Dermis microvascular lymphatic vessel endothelial cell (primary cell): ENCODE measurements at regions not wholly inside any gene's neighbourhood (a gene's known extent, or its start where the extent isn't known, plus 50 kb on each side); places are given as distances from the start of the nearest gene placed in this dataset.
"Not testable (repeated sequence)": the region's sequence is repeated elsewhere in the genome, so short reads cannot be mapped to it uniquely, and the experiment has no call there.

Experiments
- DNase-seq, 2 donors: peaks; one replicate each; pipeline versions ENCODE4 v3.0.0 to v3.0.0-alpha.2; 2010; ENCODE audit warnings: low read depth in 2 of 2

DNA sequence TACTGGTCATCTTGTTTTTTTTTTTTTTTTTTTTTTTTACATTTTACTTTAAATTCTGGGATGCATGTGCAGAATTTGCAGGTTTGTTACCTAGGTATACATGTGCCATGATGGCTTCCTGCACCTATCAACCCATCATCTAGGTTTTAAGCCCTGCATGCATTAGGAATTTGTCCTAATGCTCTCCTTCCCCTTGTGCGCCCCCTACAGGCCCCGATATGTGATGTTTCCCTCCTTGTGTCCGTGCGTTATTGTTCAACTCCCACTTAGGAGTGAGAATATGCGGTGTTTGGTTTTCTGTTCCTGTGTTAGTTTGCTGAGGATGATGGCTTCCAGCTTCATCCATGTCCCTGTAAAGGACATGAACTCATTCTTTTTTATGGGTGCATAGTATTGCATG, 249.6 kb upstream of the SLC16A7 start:
- not testable (repeated sequence) for DNase-seq

DNA sequence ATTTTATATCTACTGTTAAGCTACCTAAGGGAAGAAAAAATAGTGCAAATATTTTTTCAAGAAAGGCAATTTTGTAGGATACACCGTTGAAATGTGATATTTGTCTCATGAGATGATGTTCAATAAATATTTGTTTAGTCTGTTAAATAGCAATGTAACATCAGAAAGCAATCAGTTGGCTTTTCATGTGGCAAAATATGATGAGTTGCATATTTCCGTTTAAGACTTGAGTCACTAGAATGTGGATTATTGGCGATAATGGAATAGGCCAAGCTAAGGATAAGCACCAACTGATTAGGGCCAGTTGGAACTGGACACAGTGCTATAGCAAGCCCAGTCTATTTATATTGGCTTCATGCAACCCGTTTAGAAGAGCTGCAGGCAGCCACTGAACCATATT, 250.4 kb upstream of the SLC16A7 start:
- no peak for DNase-seq

DNA sequence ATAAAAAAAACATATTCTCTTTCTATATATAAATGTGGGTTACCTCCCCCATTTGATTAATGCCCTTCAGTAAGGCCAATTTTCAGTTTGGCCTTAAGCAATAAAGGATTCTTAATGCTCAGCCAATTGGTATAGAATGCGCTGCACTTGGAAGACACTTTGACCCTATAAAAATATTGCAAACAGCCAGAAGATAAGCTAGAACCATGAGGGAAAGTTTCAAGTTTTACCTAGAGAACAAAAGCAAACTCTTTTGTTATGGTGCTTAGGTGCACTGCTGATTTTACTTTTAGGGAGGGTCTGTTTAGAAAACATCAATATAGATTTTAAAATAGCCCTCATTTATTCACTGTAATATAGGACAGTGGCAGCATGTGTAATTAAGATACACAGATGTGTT, 251.6 kb upstream of the SLC16A7 start:
- no peak for DNase-seq

DNA sequence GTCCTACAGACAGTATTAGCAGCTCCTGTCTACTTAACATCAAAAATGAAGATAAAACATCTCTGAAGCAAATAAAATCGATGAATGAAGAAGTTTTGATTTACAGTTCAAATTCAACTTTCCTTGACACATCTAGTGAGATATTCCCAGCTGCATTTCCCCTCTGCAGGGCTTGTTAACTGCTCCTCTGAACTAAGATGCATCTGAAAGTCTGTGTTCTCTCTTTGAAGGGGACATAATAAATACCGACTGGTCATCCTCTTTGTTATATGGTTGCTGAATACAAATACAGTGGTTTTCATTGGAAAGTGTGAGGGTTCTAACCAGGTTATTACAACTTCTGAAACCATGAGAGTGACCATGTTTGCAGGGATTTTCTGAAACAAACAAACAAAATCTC, 266.4 kb upstream of the SLC16A7 start:
- DNase-seq: no peak

DNA sequence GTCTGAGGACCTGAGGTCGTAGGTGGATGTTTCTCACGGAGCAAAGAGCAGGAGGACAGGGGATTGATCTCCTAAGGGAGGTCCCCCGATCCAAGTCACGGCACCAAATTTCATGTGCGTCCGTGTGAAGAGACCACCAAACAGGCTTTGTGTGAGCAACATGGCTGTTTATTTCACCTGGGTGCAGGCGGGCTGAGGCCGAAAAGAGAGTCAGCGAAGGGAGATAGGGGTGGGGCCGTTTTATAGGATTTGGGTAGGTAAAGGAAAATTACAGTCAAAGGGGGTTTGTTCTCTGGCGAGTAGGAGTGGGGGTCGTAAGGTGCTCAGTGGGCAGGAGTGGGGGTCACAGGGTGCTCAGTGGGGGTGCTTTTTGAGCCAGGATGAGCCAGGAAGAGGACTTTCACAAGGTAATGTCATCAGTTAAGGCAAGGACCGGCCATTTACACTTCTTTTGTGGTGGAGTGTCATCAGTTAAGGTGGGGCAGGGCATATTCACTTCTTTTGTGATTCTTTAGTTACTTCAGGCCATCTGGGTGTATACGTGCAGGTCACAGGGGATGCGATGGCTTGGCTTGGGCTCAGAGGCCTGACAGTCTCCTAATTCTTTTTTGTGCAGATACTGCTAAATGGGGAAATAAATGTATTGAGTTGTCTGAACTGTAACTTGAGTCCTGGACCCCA, 267.3 kb upstream of the SLC16A7 start:
- not testable (repeated sequence) for DNase-seq

DNA sequence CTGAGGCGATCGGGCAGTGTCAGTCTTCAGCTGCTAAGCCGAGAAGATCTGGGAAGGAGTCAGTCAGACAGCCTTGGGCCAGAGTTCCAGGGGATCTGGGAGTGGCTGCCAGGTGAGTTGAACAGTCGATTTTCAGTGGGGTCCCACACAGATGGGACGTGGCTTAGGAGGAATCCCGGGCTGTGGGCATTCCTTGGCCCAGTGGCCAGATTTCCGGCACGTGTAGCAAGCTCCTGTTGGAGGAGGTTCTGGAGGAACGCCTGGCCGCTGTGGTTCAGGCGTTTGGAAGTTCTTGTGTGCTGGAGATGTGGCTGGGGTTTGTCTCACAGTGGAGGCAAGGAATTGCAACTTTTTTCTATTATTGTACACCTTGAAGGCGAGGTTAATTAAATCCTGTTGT, 269.4 kb upstream of the SLC16A7 start:
- DNase-seq: not testable (repeated sequence)

DNA sequence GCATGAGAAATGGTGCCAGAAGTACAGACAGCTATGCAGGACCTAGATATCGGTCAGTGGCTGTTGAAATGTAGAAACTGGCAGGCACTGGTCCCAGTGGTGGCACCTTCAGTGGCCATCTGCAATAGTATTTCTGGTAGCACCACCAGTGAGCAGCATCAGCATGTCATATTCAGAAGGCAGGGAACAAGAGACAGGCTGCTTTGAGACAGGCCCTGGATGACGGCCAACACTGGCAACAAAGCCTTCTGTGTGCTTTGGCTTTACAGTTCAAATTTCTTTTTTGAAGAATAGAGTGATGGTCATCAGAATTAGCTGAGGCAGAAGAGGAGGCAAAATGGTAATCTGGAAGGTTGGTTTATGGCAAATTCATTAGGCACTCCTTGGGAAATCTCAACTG, 273.4 kb upstream of the SLC16A7 start:
- DNase-seq: no peak

DNA sequence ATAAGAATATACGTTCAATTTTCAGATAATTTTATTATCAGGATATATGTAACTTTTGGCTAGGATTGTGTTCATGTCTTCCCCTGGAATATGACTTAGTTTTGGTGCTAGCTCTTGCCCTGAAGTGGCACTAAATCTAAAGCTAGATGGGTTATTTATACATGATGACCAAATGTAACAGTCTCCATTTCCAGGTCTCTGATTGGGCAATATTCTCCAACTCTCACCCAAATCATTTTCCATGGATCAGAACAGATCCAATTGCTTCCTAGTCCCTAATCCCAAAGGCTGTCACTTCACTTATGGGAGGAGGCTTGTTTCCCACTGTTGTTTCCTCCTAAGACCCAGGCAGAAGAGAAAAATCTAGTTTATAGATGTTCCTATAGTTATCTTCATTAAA, 274.6 kb upstream of the SLC16A7 start:
- DNase-seq: no peak

DNA sequence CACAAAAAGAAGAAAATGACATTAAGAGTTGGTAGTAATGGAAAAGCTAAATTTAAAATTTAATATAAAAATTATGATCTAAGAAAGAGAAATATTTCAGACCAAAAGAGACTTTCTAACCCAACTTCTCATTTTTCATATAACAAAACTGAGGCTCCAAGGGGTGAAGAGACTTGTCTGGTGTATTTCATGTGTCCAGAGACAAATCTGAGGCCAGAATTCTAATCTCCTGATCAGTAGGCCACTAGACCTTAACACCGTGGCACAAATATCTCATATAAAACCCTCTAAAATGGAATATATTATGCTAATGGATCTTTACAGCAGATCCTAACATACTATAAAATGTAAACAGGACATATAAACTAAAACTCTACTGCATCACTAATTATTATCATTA, 275.7 kb upstream of the SLC16A7 start:
- DNase-seq: no peak

DNA sequence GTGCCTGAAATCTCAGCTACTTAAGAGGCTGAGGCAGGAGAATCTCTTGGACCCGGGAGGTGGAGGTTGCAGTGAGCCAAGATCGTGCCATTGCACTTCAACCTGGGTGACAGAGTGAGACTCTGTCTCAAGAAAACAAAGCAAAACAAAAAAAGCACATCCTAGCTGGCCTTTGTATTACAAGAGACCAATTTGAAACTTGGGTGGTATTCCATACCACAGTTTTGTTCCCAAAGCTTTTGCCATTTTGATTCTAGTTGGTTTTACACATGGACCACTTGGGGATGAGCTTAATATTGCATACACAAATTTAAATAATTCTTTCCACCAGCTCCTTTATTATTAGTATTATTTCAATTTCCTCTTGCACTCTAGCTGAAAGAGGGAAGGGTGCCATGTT, 276.9 kb upstream of the SLC16A7 start:
- no peak for DNase-seq

DNA sequence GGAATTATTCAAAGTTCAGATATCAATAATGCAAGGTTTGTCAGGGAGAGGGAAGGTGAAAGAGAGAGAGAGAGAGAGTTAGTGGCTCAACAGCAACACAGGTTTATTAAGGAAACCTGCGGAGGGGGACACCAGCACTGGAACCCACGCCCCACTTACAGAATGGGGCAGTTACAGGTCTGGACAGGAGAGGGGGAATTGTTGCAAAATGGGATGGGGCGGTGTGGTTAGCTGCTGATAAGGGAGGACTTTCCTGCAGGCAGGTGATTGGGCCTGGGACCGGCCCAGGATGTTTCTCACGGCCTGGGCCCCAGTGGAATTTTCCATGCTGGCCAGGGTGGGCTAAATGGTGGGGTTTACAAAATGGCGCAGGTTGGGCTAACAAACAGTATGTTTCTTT, 278.2 kb upstream of the SLC16A7 start:
- no peak for DNase-seq

DNA sequence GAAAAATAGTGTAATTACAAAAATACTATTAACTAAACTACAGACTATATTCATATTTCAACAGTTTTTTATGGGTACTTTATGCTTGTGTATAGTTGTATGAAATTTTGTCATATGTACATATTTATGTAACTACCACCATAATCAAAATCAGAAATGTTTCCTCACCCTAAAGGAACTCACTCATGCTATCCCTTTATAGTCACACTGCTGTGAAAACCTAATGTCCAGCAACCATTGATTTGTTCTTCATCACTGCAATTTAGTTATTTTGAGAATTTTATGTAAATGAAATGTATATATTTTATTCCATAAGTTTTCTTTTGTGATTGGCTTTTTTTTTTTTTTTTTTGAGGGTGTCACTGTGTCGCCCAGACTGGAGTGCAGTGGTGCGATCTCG, 278.9 kb upstream of the SLC16A7 start:
- DNase-seq: no peak

DNA sequence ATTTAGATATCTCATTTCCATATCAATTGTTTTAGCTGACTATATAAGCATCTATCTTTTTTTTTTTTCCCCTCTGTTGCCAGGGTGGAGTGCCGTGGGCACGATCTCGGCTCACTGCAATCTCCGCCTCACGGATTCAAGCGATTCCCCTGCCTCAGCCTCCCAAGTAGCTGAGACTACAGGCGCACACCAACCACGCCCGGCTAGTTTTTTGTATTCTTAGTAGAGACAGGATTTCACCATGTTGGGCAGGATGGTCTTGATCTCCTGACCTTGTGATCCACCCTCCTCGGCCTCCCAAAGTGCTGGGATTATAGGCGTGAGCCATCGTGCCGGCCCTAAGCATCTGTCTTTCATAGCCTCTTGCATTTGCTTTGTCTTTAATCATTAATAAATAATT, 279.5 kb upstream of the SLC16A7 start:
- DNase-seq: not testable (repeated sequence)

DNA sequence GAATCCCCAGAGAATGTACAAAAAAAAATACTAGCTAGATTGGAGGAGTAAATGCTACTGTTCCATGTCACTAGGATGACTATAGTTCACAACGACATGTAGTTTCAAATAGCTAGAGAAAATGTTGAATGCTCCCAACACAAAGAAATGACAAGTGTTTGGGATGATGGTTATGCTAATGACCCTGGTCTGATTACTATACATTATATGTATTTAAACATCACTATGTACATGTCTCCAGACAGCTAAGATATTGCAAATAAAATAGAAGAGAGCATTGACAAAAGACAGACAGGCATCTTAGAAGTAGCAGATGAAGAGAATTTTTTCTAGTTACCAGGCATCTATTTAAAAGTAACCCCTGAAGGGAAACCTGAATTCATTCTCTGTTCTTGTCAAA, 281.6 kb upstream of the SLC16A7 start:
- no peak for DNase-seq

DNA sequence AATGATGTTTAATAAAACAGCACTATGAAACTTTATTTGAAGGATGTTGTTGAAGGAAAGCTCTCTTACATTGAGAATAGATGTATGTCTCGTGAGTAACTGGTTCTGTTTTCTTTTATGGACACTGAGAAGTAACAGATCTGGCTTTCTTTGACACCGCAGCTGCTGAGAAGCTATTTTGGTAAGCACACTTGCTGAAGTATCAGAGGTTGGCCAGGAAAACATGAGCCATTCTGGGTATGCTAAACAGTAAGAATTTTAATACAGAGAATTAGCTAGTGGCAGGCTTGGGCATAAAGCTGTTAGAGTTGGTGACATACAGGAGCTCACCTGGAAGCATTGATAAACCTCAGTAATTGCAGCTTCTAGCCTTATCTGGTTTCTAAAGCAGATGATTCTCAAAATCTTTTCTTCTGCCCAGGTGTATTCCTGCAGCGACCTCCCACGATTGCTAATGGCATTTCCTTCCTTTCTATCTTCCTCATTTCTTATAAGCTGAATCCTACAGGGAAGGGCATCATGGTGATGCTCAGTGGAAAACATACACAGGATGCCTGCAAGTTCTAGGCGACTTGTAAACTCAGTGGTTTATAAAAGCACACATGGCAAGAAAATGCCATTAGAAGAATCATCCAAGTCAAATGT, 291.6 kb upstream of the SLC16A7 start:
- no peak for DNase-seq

DNA sequence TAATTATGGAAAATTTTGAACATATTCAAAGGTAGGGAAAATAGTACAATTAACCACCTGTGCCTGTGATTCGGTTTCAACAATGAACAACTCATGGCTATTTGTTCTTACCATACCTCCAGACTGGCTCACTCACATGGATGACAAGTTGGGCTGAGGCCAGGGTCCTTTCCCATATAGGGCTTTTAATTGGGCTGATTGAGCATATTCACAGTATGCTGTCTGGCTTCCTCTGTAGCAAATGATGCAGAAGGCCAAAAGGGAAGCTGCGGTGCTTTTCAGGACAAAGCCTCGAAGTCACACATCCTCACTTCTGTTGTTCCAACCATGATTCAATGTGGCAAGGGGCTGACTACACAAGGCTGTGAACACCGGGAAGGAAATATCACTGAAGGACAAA, 297.5 kb upstream of the SLC16A7 start:
- DNase-seq: no peak

DNA sequence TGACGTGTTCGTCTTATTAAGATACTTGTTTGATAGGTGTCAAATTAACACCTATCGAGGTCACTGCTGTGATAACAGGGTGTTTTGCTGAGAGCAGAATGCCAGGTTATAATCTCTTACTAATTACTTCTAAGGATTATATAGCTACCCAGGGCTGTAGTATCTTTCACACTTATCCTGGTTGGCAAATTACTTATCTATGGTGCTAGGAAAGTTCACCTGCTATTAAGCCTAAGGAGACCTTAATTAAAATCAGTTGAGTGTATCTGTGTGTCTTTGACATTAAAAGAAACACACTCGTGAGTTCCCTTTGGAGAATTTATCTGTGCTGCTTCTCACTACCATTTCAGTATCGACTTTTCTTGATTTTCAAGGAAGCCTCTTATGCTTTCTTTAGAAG, 301.6 kb upstream of the SLC16A7 start:
- no peak for DNase-seq

DNA sequence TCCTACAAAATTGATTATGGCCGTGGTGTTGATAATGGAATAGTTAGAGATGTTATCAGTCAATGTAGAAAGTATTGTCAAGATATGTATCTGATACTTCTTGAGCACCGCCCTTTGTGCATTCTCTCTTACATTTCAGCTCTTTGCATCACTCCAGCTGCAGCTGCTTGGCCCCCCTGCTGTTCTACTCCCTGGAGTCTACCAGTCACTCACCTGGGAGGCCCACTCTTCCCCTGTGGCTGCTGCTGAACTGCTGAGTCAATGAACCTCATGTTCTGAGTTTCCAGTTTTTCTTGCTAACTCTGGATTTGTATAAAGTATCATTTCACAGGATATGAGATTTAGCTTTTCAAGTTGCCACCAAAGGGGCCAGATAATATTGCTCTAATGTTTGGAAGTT, 312.8 kb upstream of the SLC16A7 start:
- DNase-seq: no peak

DNA sequence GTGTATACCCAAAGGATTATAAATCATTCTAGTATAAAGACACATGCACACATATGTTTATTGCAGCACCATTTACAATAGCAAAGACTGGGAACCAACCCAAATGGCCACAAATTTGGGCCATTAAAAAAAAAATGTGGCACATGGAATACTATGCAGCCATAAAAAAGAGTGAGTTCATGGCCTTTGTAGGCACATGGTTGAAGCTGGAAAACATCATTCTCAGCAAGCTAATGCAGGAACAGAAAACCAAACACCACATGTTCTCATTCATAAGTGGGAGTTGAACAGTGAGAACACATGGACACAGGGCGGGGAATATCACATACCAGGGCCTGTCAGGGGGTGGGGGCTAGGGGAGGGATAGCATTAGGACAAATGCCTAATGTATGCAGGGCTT, 322.3 kb upstream of the SLC16A7 start:
- not testable (repeated sequence) for DNase-seq

DNA sequence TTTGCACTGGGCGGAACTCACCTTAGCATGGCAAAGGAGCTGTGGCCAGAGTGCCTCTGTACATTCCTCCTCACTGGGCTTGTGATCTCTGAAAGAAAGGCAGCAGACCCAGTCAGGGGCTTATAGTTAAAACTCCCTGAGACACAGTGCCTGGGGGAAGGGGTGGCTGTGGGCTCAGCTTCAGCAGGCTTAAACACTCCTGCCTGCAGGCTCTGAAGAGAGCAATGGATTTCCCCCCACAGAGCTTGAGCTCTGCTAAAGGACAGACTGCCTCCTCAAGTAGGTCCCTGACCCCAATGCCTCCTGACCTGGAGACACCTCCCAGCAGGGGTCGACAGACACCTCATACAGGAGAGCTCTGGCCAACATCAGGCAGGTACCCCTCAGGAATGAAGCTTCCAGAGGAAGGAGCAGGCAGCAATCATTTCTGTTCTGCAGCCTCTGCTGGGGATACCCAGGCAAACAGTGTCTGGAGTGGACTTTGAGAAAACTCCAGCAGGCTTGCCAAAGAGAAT, 327.5 kb upstream of the SLC16A7 start:
- DNase-seq: no peak

DNA sequence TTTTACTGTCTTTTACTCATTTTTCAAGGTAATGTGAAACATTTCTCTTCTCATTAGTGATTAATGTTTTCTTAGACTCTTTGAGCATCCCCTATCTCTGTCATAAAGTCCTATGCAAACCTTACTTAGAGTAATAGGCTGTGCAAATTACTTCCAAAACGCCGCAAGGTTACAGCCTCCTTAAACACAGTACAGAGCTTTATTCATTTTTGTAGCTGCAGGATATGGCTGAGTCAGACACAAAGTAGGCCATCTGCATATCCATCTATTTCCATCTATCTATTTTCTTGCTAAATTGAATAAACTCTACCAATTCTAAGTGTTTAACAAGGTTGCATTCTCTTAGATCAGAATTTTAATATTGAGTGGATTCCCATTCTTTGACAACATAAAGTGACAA, 335.6 kb upstream of the SLC16A7 start:
- DNase-seq: no peak

DNA sequence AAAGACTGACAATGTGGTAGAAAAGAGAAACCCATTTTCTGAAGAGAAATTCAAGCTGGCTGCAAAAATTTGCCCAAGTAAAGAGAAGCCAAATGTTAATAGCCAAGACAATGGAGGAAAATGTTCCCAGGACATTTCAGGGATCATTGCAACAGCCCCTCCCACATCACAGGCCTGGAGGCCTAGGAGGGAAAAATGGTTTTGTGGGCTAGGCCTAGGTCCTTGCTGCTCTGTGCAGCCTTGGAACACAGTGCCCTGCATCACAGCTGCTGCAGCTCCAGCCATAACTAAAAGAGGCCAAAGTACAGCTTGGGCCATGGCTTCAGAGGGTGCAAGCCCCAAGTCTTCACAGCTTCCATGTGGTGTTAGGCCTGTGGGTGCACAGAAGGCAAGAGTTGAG, 332.4 kb upstream of the LRIG3 start:
- no peak for DNase-seq

DNA sequence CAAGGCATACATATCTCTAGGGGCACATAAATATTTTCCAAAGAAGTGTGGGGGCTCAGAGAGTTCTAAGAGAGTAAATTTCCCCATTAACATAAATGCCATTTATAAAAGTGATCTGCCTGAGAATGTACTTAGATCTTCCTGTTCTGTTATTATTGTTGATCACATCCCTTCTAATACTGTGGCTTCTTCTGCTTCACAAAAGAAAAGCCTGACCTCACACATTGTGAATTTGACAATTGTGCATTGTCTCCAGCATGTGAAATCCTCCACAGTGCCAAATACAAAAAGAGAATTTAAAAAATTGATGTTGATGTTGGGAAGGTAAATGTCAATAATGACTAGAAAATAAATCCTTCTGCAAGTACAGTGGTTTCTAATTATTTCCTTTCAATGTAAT, 330.5 kb upstream of the LRIG3 start:
- DNase-seq: no peak

DNA sequence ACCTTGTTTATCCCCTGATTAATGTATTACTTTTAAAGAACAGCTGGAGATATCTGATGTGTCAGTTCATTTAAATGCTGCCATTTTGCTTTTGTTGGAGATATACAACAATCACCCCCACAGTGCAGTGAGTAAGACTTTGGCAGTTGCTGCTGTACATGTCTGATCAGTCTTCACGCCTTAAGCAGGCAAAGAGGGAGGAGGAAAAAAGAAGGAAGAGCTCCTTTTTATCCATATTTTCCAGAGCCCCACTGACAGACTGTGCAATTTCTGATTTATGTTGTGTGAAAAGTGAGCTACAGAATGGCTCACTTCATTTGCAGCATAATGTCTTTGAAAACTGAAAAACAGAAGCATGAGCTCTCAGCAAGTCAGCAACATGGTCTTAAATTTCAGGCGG, 319.7 kb upstream of the LRIG3 start:
- DNase-seq: no peak
